Uterus (tissue), 2 donors: ENCODE measurements at regions not wholly inside any gene's neighbourhood (a gene's known extent, or its start where the extent isn't known, plus 50 kb on each side); places are given as distances from the start of the nearest gene placed in this dataset.

Source experiments
- POLR2A ChIP-seq, 2 donors: fragments of 450-650 bp; IDR thresholded peaks; one replicate each; pipeline ENCODE4 v1.6.1; 2016; ENCODE audit warnings: antibody characterized with exemption in 2 of 2, mild to moderate bottlenecking in 1 of 2, moderate library complexity in 1 of 2
- TF ChIP-seq, protein P1 (sequence below), 4 experiments: fragments of 200-600 bp in 2 of 4; fragments of 450-650 bp in 2 of 4; sonication (generic) in 2 of 4; IDR thresholded peaks; one replicate each; pipeline ENCODE4 v1.5.1; 2016 to 2019; ENCODE audit warnings: antibody characterized with exemption in 4 of 4, mild to moderate bottlenecking in 2 of 4, moderate library complexity in 1 of 4

DNA sequence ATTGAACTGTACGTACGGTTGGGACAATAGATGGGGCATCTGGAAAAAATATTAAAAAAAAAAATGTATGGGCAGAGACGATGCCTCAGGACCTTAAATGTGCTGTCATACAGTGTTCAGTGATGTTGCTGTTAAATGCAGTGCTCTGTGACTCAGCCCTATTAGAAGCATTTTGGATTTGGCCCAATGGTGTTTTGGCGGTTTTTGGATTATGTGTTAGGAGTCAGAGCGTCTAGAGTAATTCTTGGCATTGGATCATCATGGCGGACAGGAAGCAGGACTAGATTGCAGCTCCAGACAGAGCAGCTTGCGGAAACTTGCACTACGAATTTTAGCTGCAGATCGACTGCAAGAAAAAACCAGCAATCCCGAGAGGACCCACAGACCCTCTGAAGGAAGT lies 280.0 kb downstream of the SOX4 start:
- TF ChIP-seq, protein P1, sequence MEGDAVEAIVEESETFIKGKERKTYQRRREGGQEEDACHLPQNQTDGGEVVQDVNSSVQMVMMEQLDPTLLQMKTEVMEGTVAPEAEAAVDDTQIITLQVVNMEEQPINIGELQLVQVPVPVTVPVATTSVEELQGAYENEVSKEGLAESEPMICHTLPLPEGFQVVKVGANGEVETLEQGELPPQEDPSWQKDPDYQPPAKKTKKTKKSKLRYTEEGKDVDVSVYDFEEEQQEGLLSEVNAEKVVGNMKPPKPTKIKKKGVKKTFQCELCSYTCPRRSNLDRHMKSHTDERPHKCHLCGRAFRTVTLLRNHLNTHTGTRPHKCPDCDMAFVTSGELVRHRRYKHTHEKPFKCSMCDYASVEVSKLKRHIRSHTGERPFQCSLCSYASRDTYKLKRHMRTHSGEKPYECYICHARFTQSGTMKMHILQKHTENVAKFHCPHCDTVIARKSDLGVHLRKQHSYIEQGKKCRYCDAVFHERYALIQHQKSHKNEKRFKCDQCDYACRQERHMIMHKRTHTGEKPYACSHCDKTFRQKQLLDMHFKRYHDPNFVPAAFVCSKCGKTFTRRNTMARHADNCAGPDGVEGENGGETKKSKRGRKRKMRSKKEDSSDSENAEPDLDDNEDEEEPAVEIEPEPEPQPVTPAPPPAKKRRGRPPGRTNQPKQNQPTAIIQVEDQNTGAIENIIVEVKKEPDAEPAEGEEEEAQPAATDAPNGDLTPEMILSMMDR (IDR thresholded peaks at IDR 0.05): no peak
- no peak for TF ChIP-seq POLR2A (IDR thresholded peaks at IDR 0.05)
